ENCODE measurements at regions not wholly inside any gene's neighbourhood (a gene's known extent, or its start where the extent isn't known, plus 50 kb on each side); places are given as distances from the start of the nearest gene placed in this dataset.
"Not testable (repeated sequence)": the region's sequence is repeated elsewhere in the genome, so short reads cannot be mapped to it uniquely, and the experiment has no call there.

- no peak for DNase-seq
These were observed 262.6 kb downstream of the C3orf38 start for GRCh38 chr3:88412346-88412745.

- DNase-seq = no peak
These were observed 266.7 kb downstream of the C3orf38 start for GRCh38 chr3:88416436-88416835.

GRCh38 chr3:88418219-88418618, 268.5 kb downstream of the C3orf38 start:
- no peak for DNase-seq

GRCh38 chr3:88433568-88433967, 283.8 kb downstream of the C3orf38 start:
- peak; percentile 18 for DNase-seq

GRCh38 chr3:88434001-88434400, 284.2 kb downstream of the C3orf38 start:
- DNase-seq = no peak

- no peak for DNase-seq
These were observed 290.9 kb downstream of the C3orf38 start for GRCh38 chr3:88440701-88441100.

- no peak for DNase-seq
These were observed 293.3 kb downstream of the C3orf38 start for GRCh38 chr3:88443066-88443465.

- no peak for DNase-seq
These were observed 294.5 kb downstream of the C3orf38 start for GRCh38 chr3:88444251-88444650.

GRCh38 chr3:88452228-88452627, 302.5 kb downstream of the C3orf38 start:
- DNase-seq = no peak

- DNase-seq = no peak
These were observed 310.6 kb downstream of the C3orf38 start for GRCh38 chr3:88460369-88460768.

- no peak for DNase-seq
These were observed 312.5 kb downstream of the C3orf38 start for GRCh38 chr3:88462230-88462629.

- no peak for DNase-seq
These were observed 317.4 kb downstream of the C3orf38 start for GRCh38 chr3:88467191-88467590.

GRCh38 chr3:88469216-88469615, 319.5 kb downstream of the C3orf38 start:
- no peak for DNase-seq

GRCh38 chr3:88478460-88478859, 328.7 kb downstream of the C3orf38 start:
- no peak for DNase-seq

- no peak for DNase-seq
These were observed 331.1 kb downstream of the C3orf38 start for GRCh38 chr3:88480822-88481221.

GRCh38 chr3:88485001-88485400, 335.2 kb downstream of the C3orf38 start:
- no peak for DNase-seq

- DNase-seq = not testable (repeated sequence)
These were observed 359.1 kb downstream of the C3orf38 start for GRCh38 chr3:88508818-88509217.

- DNase-seq = no peak
These were observed 359.8 kb downstream of the C3orf38 start for GRCh38 chr3:88509582-88509981.

GRCh38 chr3:88528494-88528893, 378.7 kb downstream of the C3orf38 start:
- no peak for DNase-seq

GRCh38 chr3:88534534-88534933, 384.8 kb downstream of the C3orf38 start:
- no peak for DNase-seq

- DNase-seq = no peak
These were observed 385.8 kb downstream of the C3orf38 start for GRCh38 chr3:88535563-88535962.

- no peak for DNase-seq
These were observed 393.2 kb downstream of the C3orf38 start for GRCh38 chr3:88542916-88543315.

GRCh38 chr3:88572450-88572849, 422.7 kb downstream of the C3orf38 start:
- DNase-seq = no peak

GRCh38 chr3:88573472-88573871, 423.7 kb downstream of the C3orf38 start:
- DNase-seq = no peak

GRCh38 chr3:88574146-88574545, 424.4 kb downstream of the C3orf38 start:
- DNase-seq = peak; percentile 18

- no peak for DNase-seq
These were observed 434.7 kb downstream of the C3orf38 start for GRCh38 chr3:88584451-88584850.

All from retina (tissue), 1 donor.